ENCODE measurements at regions not wholly inside any gene's neighbourhood (a gene's known extent, or its start where the extent isn't known, plus 50 kb on each side); places are given as distances from the start of the nearest gene placed in this dataset.

- CTCF ChIA-PET: no interaction called here
- POLR2A ChIA-PET: no interaction called here
Observed at GRCh38 chr9:80622508-80622907, 1050.7 kb downstream of the TLE4 start.

DNA sequence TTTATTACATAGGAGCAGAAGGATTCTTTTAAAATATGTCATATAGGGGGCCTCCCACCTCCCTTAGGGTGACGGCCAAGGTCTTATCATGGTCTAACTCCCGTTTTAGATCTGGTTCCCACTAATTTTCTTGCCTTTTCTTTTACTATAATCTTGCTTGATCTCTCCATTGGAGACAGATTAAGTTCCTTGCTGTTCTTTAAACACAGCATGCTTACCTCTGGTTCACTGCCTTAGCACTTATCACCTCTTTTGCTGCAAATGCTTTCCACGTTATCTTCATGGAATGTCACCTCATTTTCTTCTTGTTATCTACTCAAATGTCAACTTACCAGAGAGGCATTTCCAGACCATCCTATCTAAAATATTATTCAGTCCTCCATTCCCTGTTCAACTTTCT is 1047.6 kb downstream of the TLE4 start:
- CTCF ChIA-PET: no interaction called here
- POLR2A ChIA-PET: no interaction called here

- ChIA-PET POLR2A (no interaction called here), CTCF (no interaction called here)
Observed at GRCh38 chr9:80615964-80616363, 1044.2 kb downstream of the TLE4 start.

- POLR2A ChIA-PET: no interaction called here
Observed at GRCh38 chr9:80605793-80606192, 1034.0 kb downstream of the TLE4 start.

DNA sequence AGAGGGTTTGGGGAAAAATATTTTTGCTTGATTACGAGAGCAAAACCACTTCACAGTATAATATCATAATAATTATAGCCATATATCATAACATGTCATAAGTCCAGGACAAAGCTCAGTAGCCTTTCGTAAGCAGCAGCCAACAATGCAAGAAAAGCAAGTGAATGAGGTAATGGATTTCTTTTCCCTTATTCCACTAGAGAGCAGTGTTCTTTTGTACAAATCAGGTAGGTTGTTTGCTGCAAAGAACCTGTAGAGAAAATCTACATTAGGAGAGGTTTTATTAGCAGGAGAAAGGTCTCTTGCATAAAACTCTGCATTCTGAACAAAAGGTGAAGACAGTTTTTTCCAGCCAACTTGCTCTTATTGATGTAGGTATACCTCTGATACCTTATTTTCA is 1033.4 kb downstream of the TLE4 start:
- ChIA-PET CTCF (no interaction called here), POLR2A (no interaction called here)

More at GRCh38 chr9:80605793-80606192, 1034.0 kb downstream of the TLE4 start:
- CTCF ChIA-PET: no interaction called here

DNA sequence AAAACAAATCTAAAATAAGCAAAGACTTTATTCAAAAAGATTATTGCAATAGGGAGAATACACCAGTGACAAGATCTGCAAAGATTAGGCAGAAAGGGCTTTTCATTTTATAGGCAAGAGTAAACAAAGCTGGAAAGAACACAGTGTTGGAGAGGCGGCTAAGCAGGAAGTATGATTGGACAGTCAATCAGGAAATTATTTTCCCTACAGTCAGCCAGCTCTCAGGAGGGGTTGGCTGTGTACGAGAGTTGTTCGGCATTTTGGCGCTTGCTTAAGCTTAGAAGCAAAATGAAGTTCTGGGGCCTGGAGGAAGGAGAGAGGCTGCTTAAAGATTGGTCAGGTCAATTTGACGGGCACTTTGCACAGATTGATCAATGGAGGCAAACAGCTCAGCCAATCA is 1030.5 kb downstream of the TLE4 start:
- CTCF ChIA-PET: no interaction called here
- POLR2A ChIA-PET: no interaction called here

- ChIA-PET POLR2A (no interaction called here), CTCF (no interaction called here)
Observed at GRCh38 chr9:80596579-80596978, 1024.8 kb downstream of the TLE4 start.

DNA sequence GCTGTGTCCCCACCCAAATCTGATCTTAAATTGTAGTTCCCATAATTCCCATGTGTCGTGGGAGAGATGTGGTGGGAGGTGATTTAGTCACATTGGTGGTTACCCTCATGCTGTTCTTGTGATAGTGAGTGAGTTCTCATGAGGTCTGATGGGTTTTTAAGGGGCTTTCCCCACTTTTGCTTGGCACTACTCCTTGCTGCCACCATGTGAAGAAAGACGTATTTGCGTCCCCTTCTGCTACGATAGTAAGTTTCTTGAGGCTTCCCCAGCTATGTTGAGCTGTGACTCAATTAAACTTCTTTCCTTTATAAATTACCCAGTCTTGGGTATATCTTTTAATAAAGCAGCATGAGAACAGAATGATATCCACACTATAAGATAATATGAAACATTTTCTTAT is 1023.4 kb downstream of the TLE4 start:
- ChIA-PET POLR2A (no interaction called here), CTCF (no interaction called here)

GRCh38 chr9:80592413-80592812 is 1020.6 kb downstream of the TLE4 start:
- CTCF ChIA-PET: no interaction called here
- POLR2A ChIA-PET: no interaction called here

DNA sequence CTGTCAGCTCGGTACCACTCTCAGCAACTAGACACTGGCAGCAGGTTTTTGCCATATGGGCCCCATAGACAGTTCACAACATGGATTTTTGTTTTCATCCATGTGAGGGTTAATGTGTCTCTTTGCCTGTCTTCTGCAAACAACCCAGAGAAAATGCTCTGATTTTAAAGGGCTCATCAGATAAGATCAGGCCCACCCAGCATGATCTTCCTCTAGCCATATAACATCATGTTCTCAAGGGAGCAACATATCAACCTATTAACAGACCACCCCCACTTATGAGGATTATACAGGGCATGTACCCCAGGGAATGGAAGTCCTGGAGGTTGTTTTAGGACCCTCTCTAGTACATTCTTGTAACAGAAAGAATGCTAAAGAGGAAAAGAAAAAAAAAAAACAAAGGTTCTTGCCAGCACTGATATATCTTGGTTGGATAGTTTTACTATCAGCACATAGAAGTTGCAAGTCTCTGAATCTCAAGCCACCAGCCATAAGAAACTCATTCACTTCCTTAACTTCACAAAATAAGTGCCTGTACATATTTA is 1015.1 kb downstream of the TLE4 start:
- ChIA-PET POLR2A (no interaction called here), CTCF (no interaction called here)

- POLR2A ChIA-PET: no interaction called here
Observed at GRCh38 chr9:80571953-80572352, 1000.2 kb downstream of the TLE4 start.

GRCh38 chr9:80569236-80569635 is 997.5 kb downstream of the TLE4 start:
- ChIA-PET POLR2A (no interaction called here), CTCF (no interaction called here)

More at GRCh38 chr9:80571953-80572352, 1000.2 kb downstream of the TLE4 start:
- CTCF ChIA-PET: no interaction called here

DNA sequence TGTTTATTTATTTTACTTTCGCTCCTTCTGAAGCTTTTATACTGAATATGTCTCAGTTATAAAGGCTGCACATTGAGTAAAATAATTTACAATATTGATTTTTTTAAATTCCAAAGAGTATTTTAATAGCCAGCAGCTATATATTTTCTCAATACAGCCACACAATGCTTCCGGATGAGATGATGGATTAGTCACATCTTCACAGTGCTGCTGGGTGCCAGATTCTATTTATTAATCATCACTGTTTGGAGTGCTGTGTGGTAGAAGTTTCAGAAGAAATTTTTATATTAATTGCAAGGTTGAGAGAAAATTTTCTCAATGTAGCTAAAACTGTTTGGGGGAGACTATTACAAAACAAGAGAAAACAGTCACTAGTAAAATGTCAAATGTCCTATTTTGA is 989.8 kb downstream of the TLE4 start:
- POLR2A ChIA-PET: no interaction called here
- CTCF ChIA-PET: no interaction called here

- POLR2A ChIA-PET: no interaction called here
Observed at GRCh38 chr9:80560976-80561375, 989.2 kb downstream of the TLE4 start.

DNA sequence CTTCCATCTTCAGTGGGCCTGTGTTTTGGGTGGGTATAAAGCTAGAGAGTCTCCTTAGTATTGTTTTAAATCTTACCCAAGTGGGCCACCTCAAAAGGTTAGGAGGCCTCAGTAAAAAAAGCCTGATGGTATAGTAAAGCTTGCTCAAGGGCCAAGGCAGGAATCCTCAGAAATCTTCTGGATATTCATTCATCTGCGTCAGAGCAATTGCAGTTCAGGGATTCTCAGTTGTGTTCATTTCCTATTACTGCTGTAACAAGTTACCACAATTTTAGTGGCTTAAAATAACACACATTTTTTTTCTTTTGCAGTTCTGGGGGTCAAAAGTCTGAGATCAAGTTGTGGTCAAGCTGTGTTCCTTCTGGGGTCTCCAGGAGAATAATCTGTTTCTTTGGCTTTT is 985.5 kb downstream of the TLE4 start:
- POLR2A ChIA-PET: no interaction called here
- CTCF ChIA-PET: no interaction called here

More at GRCh38 chr9:80560976-80561375, 989.2 kb downstream of the TLE4 start:
- CTCF ChIA-PET: no interaction called here

GRCh38 chr9:80556631-80557030 is 984.9 kb downstream of the TLE4 start:
- POLR2A ChIA-PET: no interaction called here
- CTCF ChIA-PET: no interaction called here

DNA sequence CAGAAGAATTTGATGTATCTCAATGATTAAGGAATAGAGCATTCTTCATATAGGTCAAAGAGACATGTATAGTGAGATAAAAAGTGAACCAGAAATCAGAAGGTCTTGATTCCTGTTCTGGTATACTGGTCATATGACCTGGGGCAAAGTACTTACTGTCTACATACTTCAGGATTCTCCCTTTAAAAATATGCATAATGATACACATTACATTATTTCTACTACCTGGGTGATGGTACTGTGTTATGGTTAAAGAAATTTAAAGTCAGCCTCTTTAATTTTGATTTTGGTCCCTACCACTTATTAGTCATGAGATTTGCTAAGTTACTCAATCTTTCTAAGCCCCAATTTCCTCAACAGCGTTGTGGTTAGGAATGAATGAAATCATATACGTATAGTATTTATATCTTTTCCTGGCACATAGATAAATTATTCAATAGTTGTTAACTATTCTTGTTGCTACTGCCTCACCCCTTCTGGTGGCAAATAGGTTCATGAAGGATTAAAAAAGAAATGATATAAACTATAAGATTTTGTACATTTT is 984.1 kb downstream of the TLE4 start:
- ChIA-PET POLR2A (no interaction called here), CTCF (no interaction called here)

- ChIA-PET CTCF (no interaction called here), POLR2A (no interaction called here)
Observed at GRCh38 chr9:80554856-80555255, 983.1 kb downstream of the TLE4 start.

DNA sequence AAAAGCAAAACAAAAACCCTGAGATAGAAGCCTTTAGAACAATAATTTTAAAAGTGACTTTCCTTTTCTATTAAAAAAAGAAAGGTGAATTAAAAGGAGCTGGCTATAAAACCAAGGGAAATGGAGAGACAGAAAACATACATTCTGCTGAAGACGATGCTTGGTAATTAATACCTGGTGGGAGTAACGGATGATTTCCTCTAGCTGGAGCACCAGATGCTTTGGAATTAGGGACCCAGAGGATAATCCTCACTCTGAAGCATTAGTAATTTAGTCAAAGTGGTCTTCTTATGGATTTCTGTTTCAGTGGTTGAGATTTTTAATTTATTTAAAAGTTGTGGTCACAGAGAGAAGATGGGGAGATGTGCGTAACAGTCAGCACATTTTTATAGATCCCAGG is 982.5 kb downstream of the TLE4 start:
- ChIA-PET POLR2A (no interaction called here), CTCF (no interaction called here)

GRCh38 chr9:80552931-80553330 is 981.2 kb downstream of the TLE4 start:
- CTCF ChIA-PET: no interaction called here
- POLR2A ChIA-PET: no interaction called here

DNA sequence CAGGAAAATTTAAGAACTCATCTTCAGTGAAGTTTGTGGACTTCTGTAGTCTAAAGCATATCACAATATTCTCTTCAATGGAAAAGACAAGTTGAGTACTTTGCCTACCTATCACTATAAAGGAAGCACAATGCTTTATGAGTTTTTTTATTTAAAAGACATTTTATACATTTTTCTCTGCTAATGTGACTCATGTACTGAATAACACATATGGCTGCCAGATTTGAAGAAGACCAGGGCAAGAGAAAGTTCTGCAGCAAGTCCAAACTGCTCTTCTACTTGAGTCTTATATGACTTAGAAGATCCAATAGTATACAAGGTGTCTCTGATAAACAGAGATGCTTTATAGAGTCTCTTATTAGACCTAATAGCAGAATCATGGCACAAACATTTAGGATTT is 978.4 kb downstream of the TLE4 start:
- ChIA-PET CTCF (no interaction called here), POLR2A (no interaction called here)

DNA sequence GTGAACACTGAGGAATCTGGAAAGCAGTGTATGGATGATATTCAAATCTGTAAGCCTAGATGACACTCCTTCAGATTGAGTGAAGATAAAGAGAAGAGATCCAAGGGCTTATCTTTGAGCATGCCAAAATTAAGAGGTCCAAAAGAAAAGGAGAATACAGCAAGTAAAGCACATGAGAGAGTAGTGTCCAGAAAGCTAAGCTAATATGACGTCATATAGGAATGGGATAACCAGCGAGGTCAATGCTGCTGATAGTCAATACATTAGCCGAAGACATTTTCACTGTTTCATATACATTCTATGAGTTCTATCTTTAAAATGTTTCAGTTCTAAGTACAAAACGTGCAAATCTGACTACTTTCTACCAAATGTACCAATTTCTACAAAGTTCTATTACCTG is 975.8 kb downstream of the TLE4 start:
- CTCF ChIA-PET: no interaction called here
- POLR2A ChIA-PET: no interaction called here

DNA sequence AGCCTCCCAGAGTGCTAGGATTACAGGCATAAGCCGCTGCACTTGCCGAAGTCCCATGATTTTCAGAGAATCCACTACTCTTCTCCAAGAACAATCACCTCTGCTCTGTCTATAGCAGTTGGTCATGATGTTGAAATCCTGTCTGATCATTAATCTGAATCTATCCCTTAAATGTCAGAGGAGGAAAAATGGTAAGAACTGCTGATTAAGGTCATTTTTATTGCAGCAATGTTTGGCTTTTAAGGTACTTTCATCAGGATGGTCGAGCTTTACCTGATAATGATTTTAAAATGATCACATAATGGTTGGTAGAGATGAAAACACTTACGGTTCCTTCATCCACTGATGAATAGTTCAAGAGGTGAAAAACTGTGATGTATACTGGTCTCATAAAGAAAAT is 968.6 kb downstream of the TLE4 start:
- CTCF ChIA-PET: no interaction called here

More for the DNA sequence above, 968.6 kb downstream of the TLE4 start:
- POLR2A ChIA-PET: no interaction called here
